SK-N-SH (cell line): ENCODE measurements at regions not wholly inside any gene's neighbourhood (a gene's known extent, or its start where the extent isn't known, plus 50 kb on each side); places are given as distances from the start of the nearest gene placed in this dataset.

Experiments
- CHD2 ChIP-seq: fragments of 150-350 bp; IDR thresholded peaks from 2 replicates; pipeline ENCODE4 v1.6.1; 2018; ENCODE audit warnings: low read length; ENCODE audit not compliant: partially characterized antibody
- GABPA ChIP-seq: IDR thresholded peaks from 2 replicates; pipeline ENCODE4 v1.4.0; 2012; ENCODE audit warnings: low read depth, mild to moderate bottlenecking
- JUND ChIP-seq: IDR thresholded peaks from 2 replicates; pipeline ENCODE4 v1.4.0; 2012
- POLR2AphosphoS5 ChIP-seq: IDR thresholded peaks from 2 replicates; pipeline ENCODE4 v1.6.1; 2012; ENCODE audit warnings: low read depth, low read length
- RFX5 ChIP-seq: IDR thresholded peaks from 2 replicates; pipeline ENCODE4 v1.6.1; 2012; ENCODE audit warnings: mild to moderate bottlenecking, improper control_type of control experiment, low read length
- TAF1 ChIP-seq: IDR thresholded peaks from 2 replicates; pipeline ENCODE4 v1.6.1; 2012; ENCODE audit warnings: low read depth, mild to moderate bottlenecking, low read length, moderate library complexity, borderline replicate concordance
- TF ChIP-seq, protein P1 (sequence below): IDR thresholded peaks from 2 replicates; pipeline ENCODE4 v1.6.1; 2012; ENCODE audit warnings: mild to moderate bottlenecking, low read depth, low read length, moderate library complexity
- TF ChIP-seq, protein P2 (sequence below): fragments of 200-600 bp; sonication (generic); IDR thresholded peaks from 2 replicates; pipeline ENCODE4 v1.6.1; 2017; ENCODE audit warnings: antibody characterized with exemption, mild to moderate bottlenecking, moderate library complexity
- TF ChIP-seq, protein P3 (sequence below): IDR thresholded peaks from 2 replicates; pipeline ENCODE4 v1.4.0; 2012; ENCODE audit warnings: low read depth, borderline replicate concordance
- TF ChIP-seq, protein P4 (sequence below): fragments of 150-350 bp; IDR thresholded peaks from 2 replicates; pipeline ENCODE4 v1.6.1; 2017; ENCODE audit warnings: antibody characterized with exemption, low read length, low read depth, borderline replicate concordance

DNA sequence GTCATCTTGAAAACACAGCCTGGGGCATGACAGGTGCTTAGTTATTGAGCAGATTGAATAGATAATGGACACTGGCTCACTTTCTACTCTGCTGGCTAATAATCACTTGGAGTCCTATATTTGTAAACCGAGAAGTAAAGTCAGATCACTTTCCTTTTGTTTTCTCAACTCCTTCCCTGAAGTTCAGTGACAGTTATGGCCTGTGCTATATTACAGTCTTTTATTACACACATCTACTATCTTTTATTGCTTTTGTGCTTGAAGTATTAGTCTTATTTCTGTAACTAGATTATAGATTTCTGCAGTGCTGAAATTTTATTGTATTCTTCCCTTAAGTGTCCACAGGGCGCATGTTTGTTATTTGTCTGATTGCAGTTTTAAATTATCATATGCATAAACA is 136.4 kb upstream of the TAC1 start:
- TF ChIP-seq, protein P1, sequence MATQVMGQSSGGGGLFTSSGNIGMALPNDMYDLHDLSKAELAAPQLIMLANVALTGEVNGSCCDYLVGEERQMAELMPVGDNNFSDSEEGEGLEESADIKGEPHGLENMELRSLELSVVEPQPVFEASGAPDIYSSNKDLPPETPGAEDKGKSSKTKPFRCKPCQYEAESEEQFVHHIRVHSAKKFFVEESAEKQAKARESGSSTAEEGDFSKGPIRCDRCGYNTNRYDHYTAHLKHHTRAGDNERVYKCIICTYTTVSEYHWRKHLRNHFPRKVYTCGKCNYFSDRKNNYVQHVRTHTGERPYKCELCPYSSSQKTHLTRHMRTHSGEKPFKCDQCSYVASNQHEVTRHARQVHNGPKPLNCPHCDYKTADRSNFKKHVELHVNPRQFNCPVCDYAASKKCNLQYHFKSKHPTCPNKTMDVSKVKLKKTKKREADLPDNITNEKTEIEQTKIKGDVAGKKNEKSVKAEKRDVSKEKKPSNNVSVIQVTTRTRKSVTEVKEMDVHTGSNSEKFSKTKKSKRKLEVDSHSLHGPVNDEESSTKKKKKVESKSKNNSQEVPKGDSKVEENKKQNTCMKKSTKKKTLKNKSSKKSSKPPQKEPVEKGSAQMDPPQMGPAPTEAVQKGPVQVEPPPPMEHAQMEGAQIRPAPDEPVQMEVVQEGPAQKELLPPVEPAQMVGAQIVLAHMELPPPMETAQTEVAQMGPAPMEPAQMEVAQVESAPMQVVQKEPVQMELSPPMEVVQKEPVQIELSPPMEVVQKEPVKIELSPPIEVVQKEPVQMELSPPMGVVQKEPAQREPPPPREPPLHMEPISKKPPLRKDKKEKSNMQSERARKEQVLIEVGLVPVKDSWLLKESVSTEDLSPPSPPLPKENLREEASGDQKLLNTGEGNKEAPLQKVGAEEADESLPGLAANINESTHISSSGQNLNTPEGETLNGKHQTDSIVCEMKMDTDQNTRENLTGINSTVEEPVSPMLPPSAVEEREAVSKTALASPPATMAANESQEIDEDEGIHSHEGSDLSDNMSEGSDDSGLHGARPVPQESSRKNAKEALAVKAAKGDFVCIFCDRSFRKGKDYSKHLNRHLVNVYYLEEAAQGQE, result no peak
- TF ChIP-seq, protein P2, sequence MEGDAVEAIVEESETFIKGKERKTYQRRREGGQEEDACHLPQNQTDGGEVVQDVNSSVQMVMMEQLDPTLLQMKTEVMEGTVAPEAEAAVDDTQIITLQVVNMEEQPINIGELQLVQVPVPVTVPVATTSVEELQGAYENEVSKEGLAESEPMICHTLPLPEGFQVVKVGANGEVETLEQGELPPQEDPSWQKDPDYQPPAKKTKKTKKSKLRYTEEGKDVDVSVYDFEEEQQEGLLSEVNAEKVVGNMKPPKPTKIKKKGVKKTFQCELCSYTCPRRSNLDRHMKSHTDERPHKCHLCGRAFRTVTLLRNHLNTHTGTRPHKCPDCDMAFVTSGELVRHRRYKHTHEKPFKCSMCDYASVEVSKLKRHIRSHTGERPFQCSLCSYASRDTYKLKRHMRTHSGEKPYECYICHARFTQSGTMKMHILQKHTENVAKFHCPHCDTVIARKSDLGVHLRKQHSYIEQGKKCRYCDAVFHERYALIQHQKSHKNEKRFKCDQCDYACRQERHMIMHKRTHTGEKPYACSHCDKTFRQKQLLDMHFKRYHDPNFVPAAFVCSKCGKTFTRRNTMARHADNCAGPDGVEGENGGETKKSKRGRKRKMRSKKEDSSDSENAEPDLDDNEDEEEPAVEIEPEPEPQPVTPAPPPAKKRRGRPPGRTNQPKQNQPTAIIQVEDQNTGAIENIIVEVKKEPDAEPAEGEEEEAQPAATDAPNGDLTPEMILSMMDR, result no peak
- TF ChIP-seq JUND (no peak), TAF1 (no peak), CHD2 (no peak), RFX5 (no peak), GABPA (no peak), POLR2AphosphoS5 (no peak)
- TF ChIP-seq, protein P3, sequence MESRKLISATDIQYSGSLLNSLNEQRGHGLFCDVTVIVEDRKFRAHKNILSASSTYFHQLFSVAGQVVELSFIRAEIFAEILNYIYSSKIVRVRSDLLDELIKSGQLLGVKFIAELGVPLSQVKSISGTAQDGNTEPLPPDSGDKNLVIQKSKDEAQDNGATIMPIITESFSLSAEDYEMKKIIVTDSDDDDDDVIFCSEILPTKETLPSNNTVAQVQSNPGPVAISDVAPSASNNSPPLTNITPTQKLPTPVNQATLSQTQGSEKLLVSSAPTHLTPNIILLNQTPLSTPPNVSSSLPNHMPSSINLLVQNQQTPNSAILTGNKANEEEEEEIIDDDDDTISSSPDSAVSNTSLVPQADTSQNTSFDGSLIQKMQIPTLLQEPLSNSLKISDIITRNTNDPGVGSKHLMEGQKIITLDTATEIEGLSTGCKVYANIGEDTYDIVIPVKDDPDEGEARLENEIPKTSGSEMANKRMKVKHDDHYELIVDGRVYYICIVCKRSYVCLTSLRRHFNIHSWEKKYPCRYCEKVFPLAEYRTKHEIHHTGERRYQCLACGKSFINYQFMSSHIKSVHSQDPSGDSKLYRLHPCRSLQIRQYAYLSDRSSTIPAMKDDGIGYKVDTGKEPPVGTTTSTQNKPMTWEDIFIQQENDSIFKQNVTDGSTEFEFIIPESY, result no peak
- TF ChIP-seq, protein P4, sequence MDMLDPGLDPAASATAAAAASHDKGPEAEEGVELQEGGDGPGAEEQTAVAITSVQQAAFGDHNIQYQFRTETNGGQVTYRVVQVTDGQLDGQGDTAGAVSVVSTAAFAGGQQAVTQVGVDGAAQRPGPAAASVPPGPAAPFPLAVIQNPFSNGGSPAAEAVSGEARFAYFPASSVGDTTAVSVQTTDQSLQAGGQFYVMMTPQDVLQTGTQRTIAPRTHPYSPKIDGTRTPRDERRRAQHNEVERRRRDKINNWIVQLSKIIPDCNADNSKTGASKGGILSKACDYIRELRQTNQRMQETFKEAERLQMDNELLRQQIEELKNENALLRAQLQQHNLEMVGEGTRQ, result no peak
